Tibial artery (tissue), 4 donors: ENCODE measurements at regions not wholly inside any gene's neighbourhood (a gene's known extent, or its start where the extent isn't known, plus 50 kb on each side); places are given as distances from the start of the nearest gene placed in this dataset.

Source experiments
- DNase-seq, 2 donors: peaks; one replicate each; pipeline ENCODE4 v3.0.0-alpha.2; 2019
- H3K27ac ChIP-seq, 2 donors: fragments of 200-600 bp; sonication (generic) in 1 of 2; 1 replicate in 1 of 2; 2 replicates in 1 of 2; pipeline ENCODE4 v1.5.1; 2018 to 2019; ENCODE audit warnings: mild to moderate bottlenecking in 1 of 2
- H3K27me3 ChIP-seq, 2 donors: fragments of 200-600 bp; sonication (generic) in 1 of 2; one replicate each; pipeline versions ENCODE4 v1.5.1 to v1.6.0; 2016 to 2019
- H3K36me3 ChIP-seq, 3 donors: fragments of 200-600 bp; sonication (generic) in 2 of 3; one replicate each; pipeline ENCODE4 v1.5.1; 2016 to 2019; ENCODE audit warnings: mild to moderate bottlenecking in 2 of 3
- H3K4me1 ChIP-seq, 4 donors: fragments of 200-600 bp; sonication (generic) in 2 of 4; 1 replicate in 3 of 4; 2 replicates in 1 of 4; pipeline ENCODE4 v1.5.1; 2016 to 2019
- H3K4me3 ChIP-seq, 2 donors: fragments of 200-600 bp; sonication (generic) in 1 of 2; 1 replicate in 1 of 2; 2 replicates in 1 of 2; pipeline ENCODE4 v1.5.1; 2018 to 2019; ENCODE audit warnings: mild to moderate bottlenecking in 2 of 2
- H3K9me3 ChIP-seq, 3 donors: fragments of 200-600 bp; sonication (generic) in 1 of 3; one replicate each; pipeline ENCODE4 v1.5.1; 2016 to 2019
- CTCF ChIP-seq, 2 experiments: fragments of 200-600 bp in 1 of 2; fragments of 450-650 bp in 1 of 2; IDR thresholded peaks; one replicate each; pipeline ENCODE4 v1.5.1; 2017 to 2019; ENCODE audit warnings: antibody characterized with exemption in 2 of 2, mild to moderate bottlenecking in 1 of 2, moderate library complexity in 1 of 2
- intact Hi-C: fragments of 100-400 bp; cut with DNase I; formaldehyde crosslinking; loops from one replicate; pipeline ENCODE4 v1.15.0; 2023; ENCODE audit warnings: low total_unique reads

GRCh38 chr17:77734371-77735080 is 224.0 kb upstream of the TNRC6C start:
- Histone ChIP-seq H3K27ac (peak overlapping the region; percentile 80 to 88), H3K4me3 (peak overlapping the region; percentile 26 to 41), H3K36me3 (no peaks in the 10 kb centered on the region), H3K27me3 (no peaks in the 10 kb centered on the region), H3K4me1 (peaks cover 9 to 63% (median 47%) of the 10 kb centered on the region in 4 donors), H3K9me3 (no peaks in the 10 kb centered on the region)
- peak; percentile 94 to 98 for DNase-seq
- intact Hi-C loops, result loop anchor here (2.0 to 5.0 kb wide), 3 partner anchors 132 to 223 kb away; partner anchors contain the start of gene TNRC6C
- TF ChIP-seq CTCF (IDR thresholded peaks at IDR 0.05), result no peak

- intact Hi-C loops, result loop anchor here (2.0 to 5.0 kb wide), 2 partner anchors 132 to 222 kb away; partner anchors contain the start of gene TNRC6C
- TF ChIP-seq CTCF (IDR thresholded peaks at IDR 0.05), result no peak
- peak in 1 of 2 donors; percentile 73 for DNase-seq
- Histone ChIP-seq H3K4me3 (peak overlapping the region; percentile 26 to 41), H3K27ac (peak overlapping the region; percentile 80 to 88), H3K9me3 (no peaks in the 10 kb centered on the region), H3K4me1 (peaks cover 9 to 61% (median 47%) of the 10 kb centered on the region in 4 donors), H3K36me3 (no peaks in the 10 kb centered on the region), H3K27me3 (no peaks in the 10 kb centered on the region)
Measured at GRCh38 chr17:77735081-77735565, 223.4 kb upstream of the TNRC6C start.

GRCh38 chr17:77735566-77736198 is 222.8 kb upstream of the TNRC6C start:
- Histone ChIP-seq H3K4me3 (peak overlapping the region; percentile 26 to 41), H3K4me1 (peaks cover 9 to 61% (median 47%) of the 10 kb centered on the region in 4 donors), H3K27me3 (no peaks in the 10 kb centered on the region), H3K36me3 (no peaks in the 10 kb centered on the region), H3K27ac (peak overlapping the region; percentile 80 to 88), H3K9me3 (no peaks in the 10 kb centered on the region)
- intact Hi-C loops, result loop anchor here (2.0 to 5.0 kb wide), 2 partner anchors 133 to 222 kb away; partner anchors contain the start of gene TNRC6C
- peak; percentile 49 to 91 for DNase-seq
- no peak for TF ChIP-seq CTCF (IDR thresholded peaks at IDR 0.05)

DNA sequence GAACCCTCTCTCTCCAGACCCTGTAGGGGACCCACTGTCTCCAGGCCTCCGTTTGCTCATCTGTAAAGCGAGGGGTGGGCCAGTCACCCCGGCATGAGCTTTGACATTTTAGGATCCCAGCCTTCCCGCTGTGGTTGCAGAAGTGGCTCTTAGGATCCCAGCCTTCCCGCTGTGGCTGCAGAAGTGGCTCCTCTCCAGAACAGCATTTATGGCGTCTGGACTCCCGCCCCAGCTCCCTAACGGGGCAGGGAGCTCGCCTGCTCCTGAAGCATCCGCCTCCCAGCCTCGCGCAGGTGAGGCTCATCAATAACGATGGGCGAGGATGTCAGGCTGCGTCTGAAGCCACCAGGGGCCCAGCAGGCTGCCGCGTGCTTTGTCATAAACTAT is 222.3 kb upstream of the TNRC6C start:
- H3K27ac ChIP-seq, result peak overlapping the region; percentile 80 to 88
- intact Hi-C loops, result loop anchor here (5.0 kb wide), 1 partner anchor 221 kb away; the partner anchor contains the start of gene TNRC6C

More for the DNA sequence above, 222.3 kb upstream of the TNRC6C start:
- H3K4me1 ChIP-seq, result peaks cover 9 to 61% (median 47%) of the 10 kb centered on the region in 4 donors
- H3K9me3 ChIP-seq, result no peaks in the 10 kb centered on the region
- H3K4me3 ChIP-seq, result peak overlapping the region; percentile 26 to 41
- H3K27me3 ChIP-seq, result no peaks in the 10 kb centered on the region
- no peak for TF ChIP-seq CTCF (IDR thresholded peaks at IDR 0.05)
- DNase-seq, result peak; percentile 36 to 80
- H3K36me3 ChIP-seq, result no peaks in the 10 kb centered on the region
